WTC11 (cell line): ENCODE measurements at regions not wholly inside any gene's neighbourhood (a gene's known extent, or its start where the extent isn't known, plus 50 kb on each side); places are given as distances from the start of the nearest gene placed in this dataset.

Source experiments
- CTCF ChIP-seq: fragments of 200-600 bp; IDR thresholded peaks from 2 replicates; pipeline ENCODE4 v1.8.0; 2022; ENCODE audit warnings: antibody characterized with exemption
- ERG ChIP-seq: fragments of 250-450 bp; sonication (Bioruptor Pico); IDR thresholded peaks from 2 replicates; pipeline ENCODE4 v1.8.0; 2021; ENCODE audit warnings: mild to moderate bottlenecking

- TF ChIP-seq CTCF = no peak
- TF ChIP-seq ERG = no peak
Observed at GRCh38 chr7:67652937-67653336, 656.3 kb downstream of the TYW1 start.
